Large intestine (tissue), 3 donors: ENCODE measurements at regions not wholly inside any gene's neighbourhood (a gene's known extent, or its start where the extent isn't known, plus 50 kb on each side); places are given as distances from the start of the nearest gene placed in this dataset.
A peak's percentile ranks its signal among the peaks of the same experiment; 100 is the strongest.
"Not testable (repeated sequence)": the region's sequence is repeated elsewhere in the genome, so short reads cannot be mapped to it uniquely, and the experiment has no call there.

Experiments used
- DNase-seq, 2 donors: peaks; one replicate each; pipeline versions ENCODE4 v3.0.0 to v3.0.0-alpha.2; 2013
- H3K27ac ChIP-seq: one replicate; pipeline ENCODE4 v1.5.1; 2013; ENCODE audit warnings: low read length
- H3K27me3 ChIP-seq: 2 replicates; pipeline ENCODE4 v1.6.1; 2013; ENCODE audit warnings: low read length; ENCODE audit not compliant: control insufficient read depth, insufficient read depth
- H3K36me3 ChIP-seq: 2 replicates; pipeline ENCODE4 v1.6.1; 2013; ENCODE audit warnings: low read length; ENCODE audit not compliant: control insufficient read depth, insufficient read depth
- H3K4me1 ChIP-seq: one replicate; pipeline ENCODE4 v1.6.1; 2013; ENCODE audit warnings: low read length; ENCODE audit not compliant: control insufficient read depth, insufficient read depth
- H3K4me3 ChIP-seq: one replicate; pipeline ENCODE4 v1.5.1; 2013; ENCODE audit warnings: low read length
- H3K9me3 ChIP-seq: one replicate; pipeline ENCODE4 v1.6.1; 2013; ENCODE audit warnings: mild to moderate bottlenecking, low read depth, low read length, moderate library complexity; ENCODE audit not compliant: control insufficient read depth
- WGBS: methylation state at CpG from one replicate; pipeline ENCODE4 v1.1.5; 2013; ENCODE audit warnings: low lambda C conversion rate; ENCODE audit not compliant: insufficient coverage; 5-methylcytosine and 5-hydroxymethylcytosine counted together

DNA sequence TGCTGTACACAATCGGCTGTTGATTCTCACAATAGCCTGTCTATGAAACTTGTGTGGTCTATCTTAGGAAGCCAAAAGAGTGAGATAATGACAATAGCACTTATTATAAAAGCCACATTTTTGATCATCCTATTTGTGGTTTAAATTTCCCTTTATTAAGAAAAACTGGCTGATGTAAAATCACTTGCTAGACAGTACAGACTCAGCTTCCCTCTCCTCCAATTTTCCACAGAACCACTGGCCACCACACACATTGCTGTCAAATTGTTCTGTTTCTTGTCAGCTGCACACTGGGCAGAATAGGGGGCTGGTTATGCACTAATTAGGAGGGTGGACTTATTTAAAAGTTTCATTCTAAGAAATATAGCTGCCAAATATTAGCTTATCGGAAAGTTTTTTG, 425.9 kb downstream of the EPHA3 start:
- no peaks in the 10 kb centered on the region for H3K36me3 ChIP-seq
- 100% methylated on average over 1 of the region's 2 CpGs for WGBS
- DNase-seq, result no peak
- no peaks in the 10 kb centered on the region for H3K4me1 ChIP-seq
- H3K9me3 ChIP-seq, result no peaks in the 10 kb centered on the region
- H3K4me3 ChIP-seq, result no peak overlapping the region
- H3K27me3 ChIP-seq, result no peaks in the 10 kb centered on the region
- no peak overlapping the region for H3K27ac ChIP-seq

GRCh38 chr3:89554587-89554986, 447.2 kb downstream of the EPHA3 start:
- 100% methylated on average over 3 of the region's 6 CpGs for WGBS

DNA sequence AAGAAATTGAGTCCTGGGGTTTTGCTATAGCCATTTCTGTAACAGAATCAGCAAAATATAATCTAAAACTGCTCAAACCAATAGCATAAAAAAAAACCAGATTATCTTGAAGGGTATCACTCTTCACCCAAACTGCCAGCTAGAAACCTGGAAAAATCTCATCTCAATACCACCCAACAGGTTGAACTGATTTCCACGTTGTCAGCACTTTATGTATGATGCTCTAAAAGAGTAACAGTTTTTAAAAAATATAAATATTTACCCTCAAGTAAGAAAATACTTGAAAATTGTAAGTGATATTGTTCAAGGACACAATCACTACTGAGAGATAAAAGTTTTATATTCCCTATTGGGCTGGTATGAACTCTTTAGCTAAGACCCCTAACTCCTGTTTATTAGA, 451.3 kb downstream of the EPHA3 start:
- H3K9me3 ChIP-seq, result no peaks in the 10 kb centered on the region
- WGBS, result no CpG with 5 or more reads among the region's 1 CpG
- no peaks in the 10 kb centered on the region for H3K4me1 ChIP-seq
- no peaks in the 10 kb centered on the region for H3K27me3 ChIP-seq
- no peak overlapping the region for H3K27ac ChIP-seq
- no peaks in the 10 kb centered on the region for H3K36me3 ChIP-seq
- DNase-seq, result no peak
- H3K4me3 ChIP-seq, result no peak overlapping the region

More at GRCh38 chr3:89554587-89554986, 447.2 kb downstream of the EPHA3 start:
- H3K9me3 ChIP-seq, H3K4me3 ChIP-seq, H3K27ac ChIP-seq, H3K4me1 ChIP-seq, DNase-seq, H3K27me3 ChIP-seq, H3K36me3 ChIP-seq: not testable (repeated sequence)

DNA sequence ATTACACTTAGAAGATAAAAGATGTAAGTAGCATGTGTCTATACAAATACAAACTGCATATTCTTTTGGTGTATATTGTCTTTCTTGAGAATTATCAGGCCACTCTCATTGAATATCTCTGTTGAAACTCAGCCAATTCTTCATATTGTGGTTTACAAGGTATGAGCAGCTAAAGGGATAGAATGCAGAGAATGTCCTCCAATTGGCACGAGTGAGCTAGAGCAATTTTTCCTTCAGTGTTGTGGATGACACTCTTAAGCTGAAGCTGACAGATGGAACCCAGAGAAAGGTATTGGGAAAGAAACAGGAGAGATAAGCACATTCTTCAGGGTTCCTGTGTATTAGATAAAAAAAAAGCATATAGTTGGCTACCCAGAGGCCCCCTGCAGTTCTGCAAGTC, 453.1 kb downstream of the EPHA3 start:
- Histone ChIP-seq H3K27me3 (no peaks in the 10 kb centered on the region), H3K27ac (no peak overlapping the region), H3K4me1 (no peaks in the 10 kb centered on the region), H3K4me3 (no peak overlapping the region), H3K9me3 (no peaks in the 10 kb centered on the region), H3K36me3 (no peaks in the 10 kb centered on the region)
- no peak for DNase-seq
- 86% methylated on average over 1 of the region's 1 CpG for WGBS

- no peak for DNase-seq
- no peak overlapping the region for H3K27ac ChIP-seq
- no CpG with 5 or more reads among the region's 1 CpG for WGBS
- no peaks in the 10 kb centered on the region for H3K4me1 ChIP-seq
- H3K9me3 ChIP-seq, result no peaks in the 10 kb centered on the region
- no peaks in the 10 kb centered on the region for H3K27me3 ChIP-seq
- H3K4me3 ChIP-seq, result no peak overlapping the region
- H3K36me3 ChIP-seq, result no peaks in the 10 kb centered on the region
These were observed 455.0 kb downstream of the EPHA3 start for GRCh38 chr3:89562373-89562772.

DNA sequence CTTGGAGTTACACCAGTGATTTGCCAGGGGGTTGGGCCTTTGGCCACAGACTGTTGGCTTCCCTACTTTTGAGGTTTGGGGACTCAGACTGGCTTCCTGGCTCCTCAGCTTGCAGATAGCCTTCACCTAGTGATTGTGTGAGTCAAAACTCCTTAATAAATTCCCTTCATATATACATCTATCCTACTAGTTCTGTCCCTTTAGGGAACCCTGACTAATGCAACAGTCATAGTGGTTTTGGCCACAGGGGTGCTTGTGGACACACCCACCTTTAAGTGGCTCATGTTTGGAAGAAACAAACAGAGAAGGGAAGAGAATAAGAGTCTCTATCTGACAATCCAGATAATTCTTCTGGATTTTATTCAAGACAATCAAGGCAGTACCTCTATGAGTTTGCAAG, 457.7 kb downstream of the EPHA3 start:
- no peaks in the 10 kb centered on the region for H3K4me1 ChIP-seq
- H3K36me3 ChIP-seq, result no peaks in the 10 kb centered on the region
- no peak for DNase-seq
- no peak overlapping the region for H3K27ac ChIP-seq
- H3K4me3 ChIP-seq, result no peak overlapping the region
- no peaks in the 10 kb centered on the region for H3K9me3 ChIP-seq
- H3K27me3 ChIP-seq, result no peaks in the 10 kb centered on the region

DNA sequence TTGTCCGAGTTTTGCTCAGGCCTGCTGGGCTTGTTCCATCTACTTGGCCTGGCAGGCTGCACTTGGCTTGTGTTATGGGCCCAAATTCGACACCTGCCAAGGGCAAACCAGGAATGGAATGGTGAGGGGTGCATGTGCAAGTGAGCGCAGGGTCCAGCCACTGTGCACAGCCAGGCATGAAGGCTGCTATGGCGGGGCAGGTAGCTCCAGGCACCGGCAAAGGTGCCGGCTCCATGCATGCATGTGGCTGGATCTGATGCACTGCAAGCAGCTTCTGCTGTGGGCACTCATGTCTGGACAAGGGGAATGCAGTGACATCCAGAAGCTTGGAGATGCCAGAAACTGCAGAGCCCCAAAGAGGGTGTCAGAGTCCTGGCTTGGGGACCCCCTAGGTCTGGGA, 463.0 kb downstream of the EPHA3 start:
- Histone ChIP-seq H3K27ac (no peak overlapping the region), H3K4me3 (no peak overlapping the region), H3K27me3 (no peaks in the 10 kb centered on the region), H3K9me3 (peaks cover 3% of the 10 kb centered on the region), H3K4me1 (no peaks in the 10 kb centered on the region), H3K36me3 (no peaks in the 10 kb centered on the region)
- peak in 1 of 2 donors; percentile 4 for DNase-seq
- no CpG with 5 or more reads among the region's 6 CpGs for WGBS

- WGBS, result no CpG with 5 or more reads among the region's 10 CpGs
- no peak overlapping the region for H3K27ac ChIP-seq
- H3K4me3 ChIP-seq, result no peak overlapping the region
- H3K4me1 ChIP-seq, result no peaks in the 10 kb centered on the region
- H3K9me3 ChIP-seq, result peaks cover 3% of the 10 kb centered on the region
- DNase-seq, result no peak
- H3K27me3 ChIP-seq, result no peaks in the 10 kb centered on the region
- no peaks in the 10 kb centered on the region for H3K36me3 ChIP-seq
These were observed 463.9 kb downstream of the EPHA3 start for GRCh38 chr3:89571298-89571697.

DNA sequence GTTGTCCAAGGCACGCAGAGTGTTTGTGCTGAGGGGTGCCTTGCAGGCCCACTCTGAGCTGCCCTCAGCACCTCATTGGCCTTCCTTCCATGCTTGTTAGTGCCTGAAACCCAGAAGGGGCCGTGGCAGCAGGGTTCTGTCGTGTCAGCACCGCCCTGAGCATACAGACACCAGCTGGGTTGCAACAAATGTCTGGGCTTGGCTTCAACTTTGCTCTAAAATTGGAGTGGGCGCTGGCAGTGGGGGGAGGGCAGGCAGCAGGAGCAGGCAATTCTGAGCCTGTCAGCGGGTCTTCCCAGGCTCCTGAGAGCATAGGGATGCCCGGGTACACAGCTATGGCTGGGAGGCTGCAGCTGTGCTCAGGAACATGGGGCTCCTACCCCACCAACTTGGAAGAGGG, 464.3 kb downstream of the EPHA3 start:
- no peak overlapping the region for H3K27ac ChIP-seq
- no peaks in the 10 kb centered on the region for H3K4me1 ChIP-seq
- peaks cover 3% of the 10 kb centered on the region for H3K9me3 ChIP-seq
- no CpG with 5 or more reads among the region's 7 CpGs for WGBS
- no peaks in the 10 kb centered on the region for H3K27me3 ChIP-seq
- H3K4me3 ChIP-seq, result no peak overlapping the region
- DNase-seq, result no peak
- no peaks in the 10 kb centered on the region for H3K36me3 ChIP-seq

DNA sequence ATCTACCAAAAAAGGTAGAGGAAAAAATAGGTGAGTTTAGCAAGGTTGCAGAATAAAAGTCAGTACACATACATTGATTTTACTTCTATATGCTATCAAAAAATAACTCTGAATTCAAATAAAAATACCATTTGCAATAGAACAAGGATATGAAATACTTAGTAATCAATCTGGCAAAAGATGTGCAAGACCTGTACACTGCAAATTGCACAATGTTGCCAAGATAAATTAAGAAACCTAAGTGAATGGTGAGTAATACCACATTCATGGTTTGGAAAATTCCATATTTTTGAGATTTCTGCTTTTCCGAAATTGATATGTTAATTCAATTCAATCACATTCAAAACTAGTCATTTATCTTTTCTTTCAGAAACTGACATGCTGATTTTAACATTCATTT, 464.8 kb downstream of the EPHA3 start:
- H3K27me3 ChIP-seq, result no peaks in the 10 kb centered on the region
- 89% methylated on average over 1 of the region's 1 CpG for WGBS
- no peaks in the 10 kb centered on the region for H3K4me1 ChIP-seq
- DNase-seq, result no peak
- no peaks in the 10 kb centered on the region for H3K36me3 ChIP-seq
- H3K9me3 ChIP-seq, result peaks cover 3% of the 10 kb centered on the region
- no peak overlapping the region for H3K4me3 ChIP-seq
- no peak overlapping the region for H3K27ac ChIP-seq

DNA sequence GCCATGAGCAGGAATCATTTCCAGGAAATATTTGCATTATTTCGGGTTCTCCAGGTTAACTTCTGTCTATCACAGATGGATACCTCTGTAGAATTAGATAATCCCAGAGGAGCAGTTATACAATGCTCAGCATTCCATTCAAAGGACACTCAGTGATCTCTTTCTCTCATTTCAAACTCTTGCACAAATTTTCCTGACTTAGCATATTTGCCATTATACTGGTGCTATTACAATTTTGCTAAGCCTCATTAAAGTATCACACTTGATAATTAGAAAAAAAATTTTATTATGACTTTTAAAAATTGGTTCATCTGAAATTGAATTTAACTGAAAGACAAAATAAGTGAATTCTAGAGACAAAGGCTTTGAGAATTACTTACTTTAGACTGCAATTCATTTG, 469.0 kb downstream of the EPHA3 start:
- no peak for DNase-seq
- no peaks in the 10 kb centered on the region for H3K27me3 ChIP-seq
- no peaks in the 10 kb centered on the region for H3K4me1 ChIP-seq
- no CpG with 5 or more reads among the region's 1 CpG for whole genome bisulfite sequencing
- no peaks in the 10 kb centered on the region for H3K9me3 ChIP-seq
- H3K27ac ChIP-seq, result no peak overlapping the region
- H3K4me3 ChIP-seq, result no peak overlapping the region
- no peaks in the 10 kb centered on the region for H3K36me3 ChIP-seq
